Stimulated activated CD8-positive, alpha-beta memory T cell treated with anti-CD3 and anti-CD28 coated beads, Interleukin-15, amount 100 ng/mL, for 24 hours (primary cell): ENCODE measurements at regions not wholly inside any gene's neighbourhood (a gene's known extent, or its start where the extent isn't known, plus 50 kb on each side); places are given as distances from the start of the nearest gene placed in this dataset.

Source experiments
- DNase-seq: peaks from one replicate; pipeline ENCODE4 v3.0.0-alpha.2; 2020; ENCODE audit warnings: low read depth

- DNase-seq: no peak
Measured at GRCh38 chr7:25995216-25995615, 156.8 kb upstream of the NFE2L3 start.

GRCh38 chr7:25996006-25996408 is 156.0 kb upstream of the NFE2L3 start:
- no peak for DNase-seq

- no peak for DNase-seq
Measured at GRCh38 chr7:25998499-25998898, 153.5 kb upstream of the NFE2L3 start.

- no peak for DNase-seq
Measured at GRCh38 chr7:26000841-26001240, 151.2 kb upstream of the NFE2L3 start.

- DNase-seq: no peak
Measured at GRCh38 chr7:26001662-26002244, 150.2 kb upstream of the NFE2L3 start.

- DNase-seq: no peak
Measured at GRCh38 chr7:26005683-26006410, 146.2 kb upstream of the NFE2L3 start.

GRCh38 chr7:26006426-26006825 is 145.6 kb upstream of the NFE2L3 start:
- no peak for DNase-seq

- no peak for DNase-seq
Measured at GRCh38 chr7:26007510-26007909, 144.5 kb upstream of the NFE2L3 start.

- DNase-seq: no peak
Measured at GRCh38 chr7:26008428-26008827, 143.6 kb upstream of the NFE2L3 start.

GRCh38 chr7:26011039-26011696 is 140.8 kb upstream of the NFE2L3 start:
- DNase-seq: no peak

- DNase-seq: no peak
Measured at GRCh38 chr7:26013551-26014083, 138.4 kb upstream of the NFE2L3 start.

- no peak for DNase-seq
Measured at GRCh38 chr7:26022982-26023381, 129.0 kb upstream of the NFE2L3 start.

- no peak for DNase-seq
Measured at GRCh38 chr7:26029911-26030310, 122.1 kb upstream of the NFE2L3 start.

GRCh38 chr7:26034391-26034790 is 117.6 kb upstream of the NFE2L3 start:
- DNase-seq: no peak

- no peak for DNase-seq
Measured at GRCh38 chr7:26035552-26035951, 116.4 kb upstream of the NFE2L3 start.

GRCh38 chr7:26036092-26036491 is 115.9 kb upstream of the NFE2L3 start:
- DNase-seq: no peak

- DNase-seq: no peak
Measured at GRCh38 chr7:26038201-26038990, 113.6 kb upstream of the NFE2L3 start.

GRCh38 chr7:26040085-26040484 is 111.9 kb upstream of the NFE2L3 start:
- DNase-seq: no peak

GRCh38 chr7:26042237-26042636 is 109.8 kb upstream of the NFE2L3 start:
- no peak for DNase-seq

- no peak for DNase-seq
Measured at GRCh38 chr7:26043801-26044200, 108.2 kb upstream of the NFE2L3 start.

- DNase-seq: no peak
Measured at GRCh38 chr7:26044320-26044719, 107.7 kb upstream of the NFE2L3 start.

- DNase-seq: no peak
Measured at GRCh38 chr7:26046150-26046549, 105.8 kb upstream of the NFE2L3 start.
